NCI-H2171 (cell line): ENCODE measurements at regions not wholly inside any gene's neighbourhood (a gene's known extent, or its start where the extent isn't known, plus 50 kb on each side); places are given as distances from the start of the nearest gene placed in this dataset.
"Not testable (repeated sequence)": the region's sequence is repeated elsewhere in the genome, so short reads cannot be mapped to it uniquely, and the experiment has no call there.

Experiments used
- DNase-seq: peaks from one replicate; lab custom pipeline; 2025; lab: John Stamatoyannopoulos, UW

DNA sequence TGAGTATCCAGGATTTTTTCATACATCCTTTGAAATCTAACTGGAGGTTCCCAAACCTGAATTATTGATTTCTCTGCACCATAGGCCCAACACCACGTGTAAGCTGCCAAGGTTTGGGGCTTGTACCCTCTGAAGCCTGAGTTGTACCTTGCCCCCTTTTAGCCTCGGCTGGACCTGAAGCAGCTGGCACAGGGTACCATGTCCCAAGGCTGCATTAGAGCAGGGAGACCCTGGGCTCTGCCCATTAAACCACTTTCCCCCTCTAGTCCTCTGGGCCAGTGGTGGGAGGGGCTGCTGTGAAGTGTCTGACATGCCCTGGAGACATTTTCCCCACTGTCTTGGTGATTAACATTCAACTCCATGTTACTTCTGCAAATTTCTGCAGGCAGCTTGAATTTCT lies 532.9 kb upstream of the NUDT12 start:
- DNase-seq = no peak

DNA sequence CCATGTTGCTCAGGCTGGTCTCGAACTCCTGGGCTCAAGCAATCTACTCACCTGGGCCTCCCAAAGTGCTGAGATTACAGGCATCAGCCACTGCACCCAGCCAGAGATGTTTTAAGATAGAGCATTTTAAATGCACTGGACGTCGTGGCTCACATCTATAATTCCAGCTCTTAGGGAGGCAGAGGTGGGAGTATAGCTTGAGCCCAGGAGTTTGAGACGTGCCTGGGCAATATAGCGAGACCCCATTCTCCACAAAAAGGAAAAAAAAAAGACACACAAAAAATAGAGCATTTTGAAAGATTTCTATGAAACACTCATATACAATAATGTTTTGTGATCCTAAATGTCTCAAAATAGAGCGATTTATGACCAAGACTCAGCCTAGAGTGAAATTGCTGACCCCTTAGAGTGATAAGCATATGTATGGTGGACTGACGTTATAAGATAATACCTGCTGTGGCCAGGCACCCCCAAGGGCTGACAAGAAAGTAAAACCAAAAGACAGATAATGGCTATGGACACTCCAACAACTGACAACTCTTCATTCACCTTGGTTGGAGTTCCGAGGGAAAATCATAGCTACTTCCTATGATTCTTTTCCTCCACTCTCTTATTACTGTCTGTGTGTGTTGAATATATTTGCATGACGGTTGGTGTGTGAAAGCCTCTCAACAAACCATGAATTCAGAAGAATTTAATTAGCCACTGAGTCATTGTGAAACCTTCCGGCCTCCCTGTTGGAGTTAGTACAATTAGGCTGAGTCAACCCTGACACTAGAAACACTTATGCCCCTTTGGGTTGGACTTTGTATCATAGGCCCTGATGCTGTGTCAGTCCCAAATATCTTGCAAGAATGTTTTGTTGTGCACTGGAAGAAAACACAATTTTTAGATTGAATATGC lies 526.5 kb upstream of the NUDT12 start:
- DNase-seq = no peak

DNA sequence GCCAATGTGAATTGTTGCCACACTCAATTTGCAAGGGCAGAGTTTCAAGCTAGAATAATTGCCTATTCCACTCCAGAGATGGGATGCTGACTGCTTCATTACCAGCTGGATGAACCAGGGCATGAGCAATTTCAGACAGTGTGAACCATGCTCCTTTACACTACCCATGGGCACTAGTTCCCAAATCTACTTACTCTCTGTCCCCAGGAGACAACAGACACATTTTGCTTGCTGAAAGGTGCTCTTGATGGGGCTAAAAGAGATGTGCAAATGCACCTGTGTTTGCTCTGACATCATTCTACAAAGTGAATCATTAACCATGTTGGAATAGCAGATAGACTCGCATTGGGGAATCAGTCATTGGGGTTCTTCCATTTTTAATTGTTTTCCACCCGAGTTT lies 522.3 kb upstream of the NUDT12 start:
- no peak for DNase-seq

DNA sequence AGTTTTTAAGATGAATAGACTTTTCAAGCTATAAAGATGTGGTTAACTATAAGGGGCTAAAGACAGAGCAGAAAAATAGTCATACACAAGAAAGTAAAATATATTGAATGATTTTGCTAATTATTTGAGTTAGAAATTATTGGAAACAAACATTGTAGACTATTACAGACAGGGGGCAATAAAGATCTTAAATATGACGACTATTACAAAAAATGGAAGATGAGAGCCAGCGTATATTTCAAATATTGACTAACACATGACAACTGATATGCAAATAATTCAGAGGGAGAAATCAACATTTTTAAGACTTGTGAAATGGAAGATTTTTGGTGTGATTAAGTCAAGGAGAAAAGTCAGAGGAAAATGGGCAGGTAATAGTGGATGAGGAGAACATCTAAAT lies 520.2 kb upstream of the NUDT12 start:
- DNase-seq = no peak

DNA sequence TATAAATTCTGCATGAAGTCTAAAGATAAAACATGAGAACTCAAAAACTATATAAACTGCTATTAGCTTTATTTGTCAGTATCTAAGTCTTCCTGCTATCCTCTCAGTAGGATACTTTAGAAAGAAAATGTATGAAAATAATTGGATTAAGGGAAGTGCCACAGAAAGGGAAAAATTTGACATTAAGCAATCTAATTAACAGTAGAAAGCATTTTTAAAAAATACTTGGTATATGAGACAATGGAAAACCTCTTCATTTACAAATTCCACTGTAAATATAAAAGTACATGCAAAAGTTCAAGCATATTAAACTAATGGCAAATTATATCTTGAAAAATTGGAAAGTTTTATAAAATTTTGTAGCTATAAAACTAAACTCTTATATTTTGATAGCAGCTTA lies 518.6 kb upstream of the NUDT12 start:
- no peak for DNase-seq

DNA sequence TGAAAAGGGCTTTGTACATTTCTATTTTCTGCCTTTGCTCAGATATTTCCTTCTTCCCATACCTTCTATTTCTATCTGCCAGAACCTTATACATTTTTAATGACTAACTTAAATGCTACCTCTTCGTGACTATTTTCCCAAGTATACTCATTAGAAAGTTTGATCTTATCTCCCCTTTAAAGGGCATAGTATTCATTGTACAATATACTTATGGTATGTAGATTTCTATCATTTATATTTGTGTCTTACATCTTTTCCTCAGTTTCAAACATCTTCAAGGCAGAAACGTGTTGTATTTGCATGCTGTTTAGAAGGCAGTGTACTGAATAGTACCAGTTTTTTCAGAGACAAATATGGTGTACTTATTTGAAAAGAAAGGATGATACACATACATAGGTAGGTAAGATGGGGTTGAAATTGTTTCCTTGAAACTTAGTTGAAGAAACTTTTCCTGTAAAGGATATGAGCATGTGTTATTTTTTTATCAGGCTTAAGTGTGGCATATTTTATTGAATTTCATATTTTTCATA lies 518.1 kb upstream of the NUDT12 start:
- no peak for DNase-seq

DNA sequence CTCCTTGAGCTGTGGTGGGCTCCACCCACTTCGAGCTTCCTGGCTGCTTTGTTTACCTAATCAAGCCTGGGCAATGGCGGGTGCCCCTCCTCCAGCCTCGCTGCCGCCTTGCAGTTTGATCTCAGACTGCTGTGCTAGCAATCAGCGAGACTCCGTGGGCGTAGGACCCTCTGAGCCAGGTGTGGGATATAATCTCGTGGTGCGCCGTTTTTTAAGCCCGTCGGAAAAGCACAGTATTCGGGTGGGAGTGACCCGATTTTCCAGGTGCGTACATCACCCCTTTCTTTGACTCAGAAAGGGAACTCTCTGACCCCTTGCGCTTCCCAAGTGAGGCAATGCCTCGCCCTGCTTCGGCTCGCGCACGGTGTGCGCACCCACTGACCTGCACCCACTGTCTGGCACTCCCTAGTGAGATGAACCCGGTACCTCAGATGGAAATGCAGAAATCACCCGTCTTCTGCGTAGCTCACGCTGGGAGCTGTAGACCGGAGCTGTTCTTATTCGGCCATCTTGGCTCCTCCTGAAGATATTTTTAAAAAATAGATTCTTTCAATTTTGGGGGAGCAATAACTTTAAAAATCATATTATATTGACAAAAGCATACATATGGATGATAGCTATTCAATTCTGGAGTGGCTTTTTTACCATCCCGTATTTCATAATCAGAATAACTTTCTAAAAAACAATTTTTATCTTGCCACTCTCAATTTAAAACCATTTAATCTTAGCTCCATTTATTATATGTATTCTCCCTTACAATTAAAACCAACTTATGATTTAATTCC lies 517.5 kb upstream of the NUDT12 start:
- DNase-seq = not testable (repeated sequence)

DNA sequence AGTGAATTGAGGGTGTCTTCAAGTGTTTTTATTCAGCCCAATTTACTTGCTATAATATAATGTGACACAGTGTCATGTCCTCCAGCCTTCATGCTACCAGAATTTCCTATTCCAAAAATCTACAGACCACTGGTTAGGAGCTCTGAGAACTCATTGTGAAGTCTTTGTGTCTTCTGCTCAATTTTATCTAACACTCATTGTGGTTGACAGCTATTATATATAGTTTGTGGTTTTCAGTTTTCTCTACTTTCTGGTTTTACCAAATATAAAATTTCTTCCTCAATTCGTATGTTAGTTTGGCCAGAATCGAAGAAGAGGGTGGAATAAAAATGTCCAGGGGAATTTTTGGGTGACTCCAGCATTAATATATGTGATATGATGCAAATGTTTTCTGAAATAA lies 509.3 kb upstream of the NUDT12 start:
- no peak for DNase-seq

DNA sequence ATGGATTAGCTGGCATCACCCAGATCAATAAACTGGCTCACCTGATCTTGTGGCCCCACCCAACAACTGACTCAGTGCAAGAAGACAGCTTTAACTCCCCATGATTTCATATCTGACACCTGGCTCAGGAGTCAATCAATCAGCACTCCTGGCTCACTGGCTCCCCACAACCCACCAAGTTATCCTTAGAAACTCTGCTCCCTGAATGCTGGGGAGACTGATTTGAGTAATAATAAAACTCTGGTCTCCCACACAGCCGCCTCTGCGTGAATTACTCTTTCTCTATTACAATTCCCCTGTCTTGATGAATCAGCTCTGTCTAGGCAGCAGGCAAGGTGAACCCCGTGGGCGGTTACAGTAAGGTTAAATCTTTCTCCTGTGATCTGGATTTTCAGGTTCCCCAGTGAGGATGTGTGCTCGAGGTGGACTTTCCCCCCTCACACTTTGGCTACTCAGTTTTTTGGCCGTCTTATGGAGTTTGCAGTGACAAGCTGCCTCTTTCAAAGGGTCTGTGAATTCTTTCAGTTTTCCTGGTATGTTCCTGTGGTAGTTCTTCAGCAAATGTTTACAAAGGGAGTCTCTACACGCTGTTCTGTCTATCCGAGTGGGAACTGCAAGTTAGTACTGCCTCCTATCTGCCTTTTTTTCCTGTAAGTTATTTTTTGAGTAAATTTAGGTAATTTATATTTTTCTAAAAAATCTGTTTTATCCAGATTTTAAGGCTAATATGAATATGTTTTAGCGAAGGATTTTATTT lies 500.2 kb upstream of the NUDT12 start:
- DNase-seq = no peak

DNA sequence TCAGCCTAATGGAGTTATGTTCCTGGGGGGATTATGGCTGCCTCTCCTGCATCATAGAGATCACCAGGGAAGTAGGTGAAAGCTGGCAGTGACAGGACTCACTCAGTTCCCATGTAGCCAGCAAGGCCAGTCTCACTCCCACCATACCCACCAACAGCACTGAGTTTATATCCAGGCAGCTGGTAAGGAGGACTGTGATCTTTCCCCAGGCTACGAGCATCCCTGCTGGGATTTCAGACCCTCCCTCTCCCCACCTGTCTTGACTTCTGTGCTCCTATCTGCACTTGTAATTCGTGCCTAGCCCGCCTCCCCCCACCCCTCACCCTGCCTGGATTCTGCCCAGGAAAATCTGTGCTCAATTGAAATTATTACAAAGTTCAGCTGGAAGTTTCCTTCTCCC lies 499.1 kb upstream of the NUDT12 start:
- no peak for DNase-seq

DNA sequence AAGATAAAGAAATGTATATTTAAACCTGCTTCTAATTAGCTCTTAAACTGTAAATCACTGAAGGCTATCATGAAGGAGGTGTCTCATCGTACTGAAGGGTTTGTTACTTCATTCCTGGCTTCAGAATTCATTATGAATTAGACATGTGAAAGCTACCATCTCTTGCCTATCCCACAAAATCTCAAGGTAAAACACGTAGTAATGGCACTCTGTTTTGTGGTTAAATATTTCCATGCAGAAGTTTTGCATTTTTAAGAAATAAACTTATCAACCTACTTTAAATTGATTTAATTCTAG lies 490.7 kb upstream of the NUDT12 start:
- no peak for DNase-seq

DNA sequence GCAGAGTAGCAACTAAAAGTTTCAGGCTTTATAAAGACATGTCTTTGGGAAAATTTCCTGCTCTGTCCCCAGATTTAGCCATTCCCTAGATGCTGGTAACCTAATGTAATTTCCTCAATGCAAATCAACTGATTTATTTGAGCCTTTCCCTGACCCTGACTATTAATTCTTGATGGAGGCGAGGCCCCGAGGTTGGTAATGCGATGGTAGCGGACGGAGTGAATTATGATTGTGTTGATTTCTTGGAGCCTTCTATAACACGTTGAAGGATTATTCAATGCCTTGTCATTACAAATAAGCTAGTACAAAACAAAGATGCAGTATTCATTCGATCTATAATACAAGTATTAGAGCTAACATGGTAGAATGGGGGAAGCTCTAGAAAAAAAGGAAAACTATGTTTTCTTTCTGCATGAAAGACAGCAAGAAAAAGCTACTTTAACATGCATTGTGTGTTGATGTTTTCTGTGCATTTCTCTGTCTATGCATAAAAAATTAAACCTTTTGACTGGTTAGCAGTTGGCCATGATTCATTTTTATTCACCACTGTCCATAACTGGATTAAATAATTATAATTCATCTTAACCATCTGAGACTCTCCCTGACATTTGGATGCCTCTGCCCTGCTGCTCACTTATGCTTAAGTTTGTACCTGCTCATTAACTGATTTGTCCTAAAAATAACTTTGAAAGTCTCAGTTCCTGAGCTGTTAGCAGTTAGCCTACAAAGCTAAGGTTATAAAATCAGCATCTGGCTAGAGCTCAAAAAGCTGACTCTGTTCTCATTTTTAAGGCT lies 490.2 kb upstream of the NUDT12 start:
- DNase-seq = no peak

DNA sequence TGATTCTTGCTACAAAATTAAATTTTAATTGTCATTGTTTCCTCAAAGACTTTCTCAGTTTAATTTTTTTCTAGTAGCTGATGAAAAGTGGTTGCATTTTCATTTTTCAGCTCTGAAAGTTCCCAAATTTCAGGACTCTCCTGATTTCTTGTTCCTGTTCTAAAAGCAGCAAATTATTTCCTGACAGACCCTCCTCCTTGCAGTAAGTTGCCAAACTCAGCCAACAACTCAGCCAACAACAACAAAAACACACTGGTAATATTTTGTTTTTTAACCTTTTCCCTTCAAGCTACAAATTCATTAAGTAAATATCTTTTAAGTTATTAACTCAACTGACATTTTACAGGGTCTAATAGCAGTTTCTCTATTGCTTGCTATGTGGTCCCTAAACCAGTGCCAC lies 487.8 kb upstream of the NUDT12 start:
- no peak for DNase-seq

DNA sequence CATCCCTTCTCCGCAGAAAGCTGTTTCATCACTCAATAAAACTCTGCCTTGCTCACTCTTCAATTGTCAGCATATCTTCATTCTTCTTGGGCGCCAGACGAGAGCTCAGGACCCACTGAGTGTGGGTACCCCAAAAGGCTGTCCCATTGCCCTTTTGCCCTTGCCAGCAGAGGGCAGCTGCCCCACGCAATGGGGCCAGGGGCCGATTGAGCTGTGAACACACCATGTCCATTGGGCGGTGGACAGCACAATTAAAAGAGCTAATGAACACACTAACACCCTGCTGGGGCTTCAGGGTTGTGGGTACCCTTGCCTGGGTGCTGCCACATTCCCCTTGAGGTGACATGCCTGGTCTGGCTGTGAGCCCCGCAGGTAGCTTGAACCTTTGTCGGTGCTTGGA lies 487.2 kb upstream of the NUDT12 start:
- DNase-seq = no peak

DNA sequence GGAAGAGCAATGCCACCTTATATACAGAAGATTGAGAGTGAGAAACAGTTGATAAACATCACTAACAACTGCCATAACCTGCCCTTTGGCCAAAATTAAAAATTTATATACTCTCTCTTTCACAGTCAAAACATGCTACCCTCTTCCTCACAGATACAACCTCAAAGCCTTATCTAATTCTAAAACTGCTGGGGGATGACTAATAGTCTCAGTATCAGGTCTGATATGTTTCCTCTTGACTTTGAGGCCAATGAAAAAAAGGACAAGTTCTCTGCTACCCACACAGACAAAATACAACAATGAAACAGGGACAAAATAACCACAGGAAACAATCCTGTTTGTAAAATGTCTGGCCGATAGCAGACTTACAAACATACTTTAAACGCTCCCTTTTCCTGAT lies 485.6 kb upstream of the NUDT12 start:
- no peak for DNase-seq

DNA sequence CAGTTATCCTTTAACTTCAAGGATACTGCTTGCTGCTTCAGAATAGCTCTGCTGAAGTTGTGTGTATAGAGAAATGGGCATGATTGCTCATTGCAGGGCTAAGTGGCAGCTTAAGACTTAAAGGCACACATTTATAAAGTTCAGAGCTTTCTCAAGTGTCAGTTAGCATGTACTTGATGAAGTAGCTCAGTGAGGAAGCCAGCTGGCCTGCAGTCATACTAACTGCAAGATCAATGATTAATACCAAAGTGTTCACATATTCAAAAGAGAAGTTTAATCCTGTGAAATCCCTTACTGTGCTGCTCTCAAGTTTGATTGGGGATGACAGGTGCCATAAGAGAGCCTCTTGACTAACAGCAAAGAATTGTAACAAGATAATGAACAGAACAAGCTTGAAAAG lies 483.4 kb upstream of the NUDT12 start:
- DNase-seq = no peak

DNA sequence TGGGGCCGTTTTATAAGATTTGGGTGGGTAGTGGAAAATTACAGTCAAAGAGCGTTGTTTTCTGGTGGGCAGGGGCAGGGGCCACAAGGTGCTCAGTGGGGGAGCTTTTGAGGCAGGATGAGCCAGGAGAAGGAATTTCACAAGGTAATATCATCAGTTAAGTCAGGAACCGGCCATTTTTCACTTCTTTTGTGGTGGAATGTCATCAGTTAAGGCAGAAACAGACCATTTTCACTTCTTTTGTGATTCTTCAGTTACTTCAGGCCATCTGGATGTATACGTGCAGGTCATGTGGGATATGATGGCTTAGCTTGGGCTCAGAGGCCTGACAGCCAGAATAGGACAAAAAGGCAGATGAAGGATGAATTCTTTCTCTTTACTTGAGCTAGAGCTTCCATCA lies 477.3 kb upstream of the NUDT12 start:
- DNase-seq = not testable (repeated sequence)

DNA sequence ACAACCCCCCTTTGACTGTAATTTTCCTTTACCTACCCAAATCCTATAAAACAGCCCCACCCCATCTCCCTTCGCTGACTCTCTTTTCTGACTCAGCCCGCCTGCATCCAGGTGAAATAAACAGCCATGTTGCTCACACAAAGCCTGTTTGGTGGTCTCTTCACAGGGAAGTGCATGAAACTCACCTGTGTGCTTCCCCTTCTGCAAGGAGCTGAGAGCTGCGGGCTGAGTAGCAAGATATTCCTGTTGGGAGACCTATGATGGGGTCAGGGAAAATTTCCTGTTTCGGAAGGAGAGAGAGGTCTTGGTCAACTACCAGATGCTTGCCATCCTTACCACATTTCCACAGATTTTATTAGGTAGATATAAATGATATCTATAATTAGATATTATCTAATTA lies 474.5 kb upstream of the NUDT12 start:
- DNase-seq = not testable (repeated sequence)

DNA sequence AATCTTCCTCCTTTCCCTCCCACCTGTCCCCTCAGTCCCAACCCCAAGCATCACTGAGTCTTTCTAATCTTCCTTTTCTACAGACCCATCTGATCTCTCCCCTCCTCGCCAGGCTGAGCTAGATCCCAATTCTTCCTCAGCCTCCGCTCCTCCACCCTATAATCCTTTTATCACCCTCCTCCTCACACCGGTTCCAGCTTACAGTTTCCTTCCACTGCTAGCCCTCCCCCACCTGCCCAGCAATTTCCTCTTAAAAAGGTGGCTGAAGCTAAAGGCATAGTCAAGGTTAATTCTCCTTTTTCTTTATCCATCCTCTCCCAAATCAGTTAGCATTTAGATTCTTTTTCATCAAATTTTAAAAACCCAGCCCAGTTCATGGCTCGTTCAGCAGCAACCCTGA lies 470.6 kb upstream of the NUDT12 start:
- DNase-seq = not testable (repeated sequence)

DNA sequence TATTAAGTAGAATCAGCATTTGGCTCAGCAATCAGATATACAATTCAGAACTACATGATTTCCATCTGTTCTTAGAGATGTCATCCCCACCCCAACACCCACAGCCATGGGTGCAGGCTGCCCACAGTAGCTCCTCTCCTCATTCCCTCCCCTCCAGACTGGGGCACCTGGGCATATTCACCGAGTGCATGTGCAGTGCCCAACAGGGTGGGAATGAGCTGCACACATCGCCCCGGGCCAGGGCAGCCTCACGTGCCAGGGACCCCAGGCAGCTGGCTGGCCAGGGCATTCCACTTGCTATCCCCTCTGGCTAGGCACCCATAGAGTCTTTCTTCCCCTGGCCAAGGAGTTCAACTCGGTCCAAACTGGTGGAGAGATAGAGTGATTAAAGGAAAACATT lies 461.9 kb upstream of the NUDT12 start:
- DNase-seq = no peak

DNA sequence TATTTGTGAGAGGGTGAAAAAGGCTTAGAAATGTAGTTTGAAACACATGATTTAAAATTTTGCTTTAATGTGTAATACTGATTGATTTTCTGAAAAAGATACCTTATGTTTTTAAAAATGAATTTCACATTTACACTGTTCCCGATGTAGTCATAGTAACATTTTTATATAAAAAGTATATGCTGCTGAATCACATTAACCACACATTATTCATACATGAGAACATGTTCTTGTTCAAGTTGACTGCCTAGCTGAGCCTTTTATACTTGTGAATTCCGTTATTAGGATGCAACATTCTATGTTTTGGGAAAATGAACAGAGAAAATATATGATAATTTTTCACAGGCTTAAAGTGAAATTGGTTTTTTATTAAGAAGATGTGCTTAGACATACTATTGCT lies 461.1 kb upstream of the NUDT12 start:
- DNase-seq = no peak

DNA sequence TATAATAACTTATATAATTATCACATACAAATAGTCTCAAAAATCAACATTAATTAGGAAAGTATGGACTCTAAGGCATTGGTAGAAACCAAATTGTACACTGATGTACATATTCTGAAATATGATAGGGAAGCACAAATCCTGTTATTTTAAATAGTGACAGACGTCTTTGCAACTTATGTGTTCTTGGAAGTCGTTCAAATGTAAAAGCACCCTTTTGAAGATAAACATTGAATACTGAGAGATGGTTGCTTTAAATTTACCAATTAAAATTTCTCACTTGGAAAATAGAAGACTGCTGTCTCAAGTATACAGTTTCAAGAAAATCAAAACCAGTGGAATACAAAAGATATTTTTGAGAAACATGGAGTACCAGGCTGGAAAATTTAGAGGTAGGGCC lies 457.4 kb upstream of the NUDT12 start:
- no peak for DNase-seq
